B cell (primary cell): ENCODE measurements at regions not wholly inside any gene's neighbourhood (a gene's known extent, or its start where the extent isn't known, plus 50 kb on each side); places are given as distances from the start of the nearest gene placed in this dataset.

ENCODE experiments used
- ATAC-seq: fragments of 200-7000 bp; cut with Tn5 transposase; one replicate; pipeline ENCODE4 v1.10.0; 2021; ENCODE audit warnings: low read depth, mild to moderate bottlenecking, moderate number of reproducible peaks, moderate library complexity
- CTCF ChIA-PET: fragments of 350-600 bp; sonication (Branson Sonifier 250); formaldehyde crosslinking; loops from one replicate; lab custom pipeline; 2021; ENCODE audit warnings: antibody characterized with exemption, inconsistent platforms; lab: Charles Lee
- POLR2A ChIA-PET: fragments of 350-600 bp; sonication (Branson Sonifier 250); formaldehyde crosslinking; loops from one replicate; lab custom pipeline; 2021; ENCODE audit warnings: antibody characterized with exemption; lab: Charles Lee
- DNase-seq: peaks from one replicate; pipeline ENCODE4 v3.0.0; 2013
- H2AFZ ChIP-seq: 2 replicates; pipeline ENCODE4 v1.6.1; 2012; ENCODE audit warnings: mild to moderate bottlenecking, low read depth, low read length; ENCODE audit not compliant: insufficient read depth, poor library complexity, severe bottlenecking
- H3K27ac ChIP-seq, 2 donors: 1 replicate in 1 of 2; 2 replicates in 1 of 2; pipeline ENCODE4 v1.5.1; 2012 to 2013; ENCODE audit warnings: low read length in 2 of 2, mild to moderate bottlenecking in 2 of 2, moderate library complexity in 1 of 2
- H3K27me3 ChIP-seq, 4 experiments: fragments of 200-600 bp in 1 of 4; sonication (generic) in 1 of 4; replicated peaks in 1 of 4; 1 replicate in 2 of 4; 2 replicates in 2 of 4; pipeline versions ENCODE4 v1.6.1 to v1.7.0; 2013 to 2016; ENCODE audit warnings: low read length in 3 of 4, mild to moderate bottlenecking in 2 of 4, mixed read lengths in 1 of 4, moderate library complexity in 1 of 4; ENCODE audit not compliant: insufficient read depth in 4 of 4, control insufficient read depth in 3 of 4; ENCODE audit errors: control extremely low read depth in 1 of 4
- H3K36me3 ChIP-seq, 2 experiments: replicated peaks in 1 of 2; 1 replicate in 1 of 2; 2 replicates in 1 of 2; pipeline versions ENCODE4 v1.6.1 to v1.7.1; 2013; ENCODE audit warnings: low read length in 1 of 2; ENCODE audit not compliant: insufficient read depth in 2 of 2, control insufficient read depth in 1 of 2; ENCODE audit errors: control extremely low read depth in 1 of 2, extremely low read depth in 1 of 2
- H3K4me1 ChIP-seq, 2 donors: fragments of 200-600 bp in 1 of 2; sonication (generic) in 1 of 2; 1 replicate in 1 of 2; 2 replicates in 1 of 2; pipeline versions ENCODE4 v1.5.1 to v1.6.1; 2013 to 2017; ENCODE audit warnings: low read length in 2 of 2; ENCODE audit not compliant: control insufficient read depth in 2 of 2, insufficient read depth in 2 of 2
- H3K4me2 ChIP-seq: replicated peaks from 2 replicates; pipeline ENCODE3; 2012; ENCODE audit warnings: mild to moderate bottlenecking, low read depth, low read length; ENCODE audit not compliant: poor library complexity, severe bottlenecking
- H3K4me3 ChIP-seq, 5 experiments: fragments of 200-600 bp in 1 of 5; sonication (generic) in 1 of 5; 1 replicate in 3 of 5; 2 replicates in 2 of 5; pipeline versions ENCODE4 v1.5.1 to v1.7.0; 2011 to 2016; ENCODE audit warnings: low read length in 4 of 5, mild to moderate bottlenecking in 4 of 5, low read depth in 2 of 5, control low read depth in 1 of 5, moderate library complexity in 1 of 5; ENCODE audit not compliant: insufficient read depth in 1 of 5; ENCODE audit errors: control extremely low read depth in 1 of 5, extremely low read depth in 1 of 5
- H3K79me2 ChIP-seq: fragments of 200-600 bp; sonication (generic); one replicate; pipeline ENCODE4 v1.6.0; 2016; ENCODE audit warnings: low read length; ENCODE audit not compliant: control insufficient read depth, insufficient read depth
- H3K9ac ChIP-seq: fragments of 200-600 bp; sonication (generic); 2 replicates; pipeline ENCODE4 v1.6.1; 2017; ENCODE audit warnings: mild to moderate bottlenecking, low read length, moderate library complexity
- H3K9me3 ChIP-seq, 3 donors: one replicate each; pipeline versions ENCODE4 v1.6.1 to v1.7.1; 2013; ENCODE audit warnings: low read length in 2 of 3; ENCODE audit not compliant: control insufficient read depth in 2 of 3, insufficient read depth in 1 of 3; ENCODE audit errors: control extremely low read depth in 1 of 3
- H4K20me1 ChIP-seq: 2 replicates; pipeline ENCODE4 v1.6.0; 2012; ENCODE audit warnings: mild to moderate bottlenecking, low read length; ENCODE audit not compliant: insufficient read depth, control insufficient read depth, poor library complexity, severe bottlenecking
- H3K27ac Mint-ChIP-seq: one replicate; pipeline ENCODE4 v1.8.0; 2021; ENCODE audit warnings: mixed read lengths
- H3K27me3 Mint-ChIP-seq: one replicate; pipeline ENCODE4 v1.8.0; 2021; ENCODE audit warnings: mixed read lengths
- H3K4me1 Mint-ChIP-seq: one replicate; pipeline ENCODE4 v1.8.0; 2021; ENCODE audit warnings: mixed read lengths
- H3K4me3 Mint-ChIP-seq: one replicate; pipeline ENCODE4 v1.8.0; 2021; ENCODE audit warnings: mixed read lengths
- H3K9me3 Mint-ChIP-seq: one replicate; pipeline ENCODE4 v1.8.0; 2022; ENCODE audit warnings: mixed read lengths; ENCODE audit not compliant: insufficient read depth
- CTCF ChIP-seq: fragments of 200-600 bp; IDR thresholded peaks from one replicate; pipeline ENCODE4 v1.8.0; 2022; ENCODE audit warnings: antibody characterized with exemption, mild to moderate bottlenecking
- EZH2 ChIP-seq: IDR thresholded peaks from 2 replicates; pipeline ENCODE4 v1.6.1; 2012; ENCODE audit warnings: borderline replicate concordance, low read depth, mild to moderate bottlenecking, moderate library complexity, low read length; ENCODE audit not compliant: insufficient read depth, poor library complexity, severe bottlenecking
- WGBS: methylation state at CpG from one replicate; pipeline ENCODE4 v1.1.5; 2013; ENCODE audit warnings: missing lambda C conversion rate; ENCODE audit not compliant: insufficient coverage; 5-methylcytosine and 5-hydroxymethylcytosine counted together
- intact Hi-C: fragments of 100-400 bp; cut with micrococcal nuclease; formaldehyde crosslinking; loops from one replicate; pipeline ENCODE4 v1.10.0; 2022

- intact Hi-C loops: no loop called here
- H3K9ac ChIP-seq: no peak overlapping the region
- WGBS: no CpG with 5 or more reads among the region's 3 CpGs
- no peak for ATAC-seq
- H3K27ac ChIP-seq: no peak overlapping the region
- no peak overlapping the region for H3K4me2 ChIP-seq
- no peaks in the 10 kb centered on the region for H3K4me1 Mint-ChIP-seq
- POLR2A ChIA-PET: no interaction called here
- no peak overlapping the region for H3K27ac Mint-ChIP-seq
- no peaks in the 10 kb centered on the region for H3K9me3 ChIP-seq
- no peaks in the 10 kb centered on the region for H3K9me3 Mint-ChIP-seq
- H3K36me3 ChIP-seq: no peaks in the 10 kb centered on the region
- CTCF ChIA-PET: no interaction called here
- H3K27me3 Mint-ChIP-seq: peaks cover 3% of the 10 kb centered on the region
- H3K4me3 ChIP-seq: no peak overlapping the region
- no peaks in the 10 kb centered on the region for H3K4me1 ChIP-seq
- no peaks in the 10 kb centered on the region for H4K20me1 ChIP-seq
- no peak overlapping the region for H3K4me3 Mint-ChIP-seq
- TF ChIP-seq EZH2 (no peak), CTCF (no peak)
- no peak overlapping the region for H2AFZ ChIP-seq
- DNase-seq: no peak
- no peaks in the 10 kb centered on the region for H3K79me2 ChIP-seq
- no peaks in the 10 kb centered on the region for H3K27me3 ChIP-seq
Observed at GRCh38 chr3:189419038-189419437, 212.2 kb upstream of the TP63 start.

- Histone ChIP-seq H3K9ac (no peak overlapping the region), H3K4me1 (no peaks in the 10 kb centered on the region), H3K27me3 (no peaks in the 10 kb centered on the region), H3K27ac (no peak overlapping the region), H3K9me3 (no peaks in the 10 kb centered on the region), H3K4me2 (no peak overlapping the region), H3K36me3 (no peaks in the 10 kb centered on the region), H3K79me2 (no peaks in the 10 kb centered on the region), H3K4me3 (no peak overlapping the region), H4K20me1 (no peaks in the 10 kb centered on the region), H2AFZ (no peak overlapping the region)
- ATAC-seq: no peak
- H3K4me1 Mint-ChIP-seq: no peaks in the 10 kb centered on the region
- no peak overlapping the region for H3K27ac Mint-ChIP-seq
- H3K9me3 Mint-ChIP-seq: no peaks in the 10 kb centered on the region
- H3K27me3 Mint-ChIP-seq: peaks cover 3% of the 10 kb centered on the region
- ChIA-PET POLR2A (no interaction called here), CTCF (no interaction called here)
- no peak overlapping the region for H3K4me3 Mint-ChIP-seq
- WGBS: no CpG with 5 or more reads among the region's 1 CpG
- intact Hi-C loops: no loop called here
- no peak for TF ChIP-seq EZH2
- TF ChIP-seq CTCF: no peak
- no peak for DNase-seq
Observed at GRCh38 chr3:189419683-189420082, 211.5 kb upstream of the TP63 start.
